GM12892 (cell line): ENCODE measurements at regions not wholly inside any gene's neighbourhood (a gene's known extent, or its start where the extent isn't known, plus 50 kb on each side); places are given as distances from the start of the nearest gene placed in this dataset.

Experiments
- POLR2A ChIP-seq: IDR thresholded peaks from 2 replicates; pipeline ENCODE4 v1.6.1; 2011; ENCODE audit warnings: low read depth, low read length, control low read depth
- POLR2AphosphoS5 ChIP-seq: IDR thresholded peaks from 2 replicates; pipeline ENCODE4 v1.6.1; 2011; ENCODE audit warnings: low read depth, low read length, control low read depth

DNA sequence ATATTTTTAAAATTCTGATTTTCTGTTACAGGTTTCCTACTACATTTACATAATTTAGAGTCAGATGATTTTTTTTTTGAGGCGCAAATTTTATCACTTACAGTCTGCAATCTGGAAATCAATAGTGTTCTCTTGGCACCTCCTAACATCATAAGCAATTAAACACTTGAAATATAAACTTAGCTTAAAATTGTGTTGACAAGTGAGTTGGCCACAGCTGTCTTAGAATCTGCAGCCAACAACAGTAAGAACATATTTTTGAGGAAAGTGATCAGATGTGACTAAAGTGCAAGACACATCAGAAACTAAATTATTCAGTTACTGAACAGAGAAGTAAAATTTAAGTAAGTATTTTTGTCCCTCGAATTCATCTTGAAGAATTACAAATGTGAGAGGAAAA lies 726.7 kb upstream of the LRATD1 start:
- TF ChIP-seq POLR2AphosphoS5: no peak
- TF ChIP-seq POLR2A: no peak
